CD4-positive, alpha-beta T cell treated with Interleukin-4 for 1 hour (primary cell): ENCODE measurements at regions not wholly inside any gene's neighbourhood (a gene's known extent, or its start where the extent isn't known, plus 50 kb on each side); places are given as distances from the start of the nearest gene placed in this dataset.
"Not testable (repeated sequence)": the region's sequence is repeated elsewhere in the genome, so short reads cannot be mapped to it uniquely, and the experiment has no call there.

Experiments used
- DNase-seq, 2 donors: peaks; one replicate each; pipeline ENCODE4 v3.0.0-alpha.2; 2020 to 2022

- no peak for DNase-seq
Measured at GRCh38 chr9:18037981-18038380, 436.0 kb upstream of the ADAMTSL1 start.

DNA sequence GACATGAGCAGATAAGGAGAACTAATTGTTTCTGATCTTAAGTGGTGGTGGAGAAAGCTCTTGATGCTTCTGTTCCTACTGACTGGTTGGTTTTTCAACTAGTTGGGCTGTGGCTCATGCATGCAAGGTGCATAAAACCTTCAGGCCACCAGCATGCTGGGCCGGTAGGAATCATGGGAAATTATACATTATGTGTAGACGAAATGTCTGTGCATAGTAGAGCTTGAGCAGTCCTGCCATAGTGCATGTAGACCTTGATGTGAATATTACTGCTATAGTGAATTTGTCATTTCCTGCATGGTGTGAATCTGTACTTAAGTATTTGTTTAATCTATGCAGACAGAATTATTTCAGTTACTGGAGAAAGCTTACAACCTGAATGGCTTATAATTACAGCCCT lies 433.6 kb upstream of the ADAMTSL1 start:
- no peak for DNase-seq

DNA sequence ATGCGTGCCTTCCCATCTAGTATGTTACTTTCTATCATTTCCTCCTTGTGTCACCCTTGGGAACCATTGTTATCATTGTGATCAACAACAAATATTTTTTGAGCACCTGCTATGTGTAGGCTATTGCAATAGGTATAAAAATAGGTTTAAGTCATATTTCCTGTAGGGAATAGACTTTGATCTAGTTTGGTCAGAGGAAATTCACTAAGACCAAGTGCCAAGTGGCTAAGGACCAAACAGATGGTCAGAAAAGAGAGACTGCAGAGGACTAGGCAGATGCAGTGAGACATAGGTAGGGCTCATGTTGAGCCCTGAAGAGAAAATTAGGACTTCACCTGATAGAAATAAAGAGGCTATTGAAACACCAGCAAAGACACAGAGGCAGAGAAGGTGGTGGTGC lies 430.0 kb upstream of the ADAMTSL1 start:
- DNase-seq = no peak

GRCh38 chr9:18045326-18045725 lies 428.6 kb upstream of the ADAMTSL1 start:
- no peak for DNase-seq

DNA sequence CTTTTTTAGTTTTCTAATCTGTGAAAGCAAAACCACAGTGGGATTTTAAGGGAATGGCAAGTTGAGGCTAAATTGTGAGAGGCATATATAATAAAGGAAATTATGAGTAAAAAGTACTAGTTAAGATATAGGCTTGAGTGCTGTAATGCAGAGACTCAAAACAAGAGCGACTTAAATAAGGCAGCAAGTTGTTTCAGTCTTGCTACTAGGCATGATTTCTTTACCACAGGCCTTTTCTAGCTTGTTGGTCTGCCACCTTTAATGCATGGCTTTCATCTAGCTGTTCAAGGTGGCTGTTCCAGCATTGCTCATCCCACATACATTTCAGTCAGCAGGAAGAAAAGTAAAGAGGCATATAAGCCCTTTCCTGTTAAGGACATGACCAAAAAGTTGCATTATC lies 427.9 kb upstream of the ADAMTSL1 start:
- DNase-seq = no peak

DNA sequence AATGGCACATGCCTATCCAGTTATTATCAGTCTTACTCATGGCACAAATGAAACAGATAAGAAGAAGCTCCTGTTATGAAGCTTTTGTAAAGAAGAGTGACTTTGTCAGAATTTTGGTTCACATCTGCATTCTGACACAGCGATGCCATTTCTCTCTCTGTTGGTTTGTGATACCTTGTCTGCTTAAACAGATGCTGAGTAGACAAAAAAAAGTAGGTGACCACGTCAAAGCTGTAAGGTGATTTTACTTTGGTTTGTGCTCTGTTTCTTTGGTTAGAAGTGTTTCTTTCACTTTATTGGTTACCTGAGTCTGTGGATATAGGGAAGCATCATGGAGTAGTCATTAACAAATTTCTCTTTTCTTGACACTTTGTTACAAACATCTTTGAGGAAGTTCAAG lies 422.3 kb upstream of the ADAMTSL1 start:
- DNase-seq = no peak

GRCh38 chr9:18052060-18052459 lies 421.9 kb upstream of the ADAMTSL1 start:
- no peak for DNase-seq

DNA sequence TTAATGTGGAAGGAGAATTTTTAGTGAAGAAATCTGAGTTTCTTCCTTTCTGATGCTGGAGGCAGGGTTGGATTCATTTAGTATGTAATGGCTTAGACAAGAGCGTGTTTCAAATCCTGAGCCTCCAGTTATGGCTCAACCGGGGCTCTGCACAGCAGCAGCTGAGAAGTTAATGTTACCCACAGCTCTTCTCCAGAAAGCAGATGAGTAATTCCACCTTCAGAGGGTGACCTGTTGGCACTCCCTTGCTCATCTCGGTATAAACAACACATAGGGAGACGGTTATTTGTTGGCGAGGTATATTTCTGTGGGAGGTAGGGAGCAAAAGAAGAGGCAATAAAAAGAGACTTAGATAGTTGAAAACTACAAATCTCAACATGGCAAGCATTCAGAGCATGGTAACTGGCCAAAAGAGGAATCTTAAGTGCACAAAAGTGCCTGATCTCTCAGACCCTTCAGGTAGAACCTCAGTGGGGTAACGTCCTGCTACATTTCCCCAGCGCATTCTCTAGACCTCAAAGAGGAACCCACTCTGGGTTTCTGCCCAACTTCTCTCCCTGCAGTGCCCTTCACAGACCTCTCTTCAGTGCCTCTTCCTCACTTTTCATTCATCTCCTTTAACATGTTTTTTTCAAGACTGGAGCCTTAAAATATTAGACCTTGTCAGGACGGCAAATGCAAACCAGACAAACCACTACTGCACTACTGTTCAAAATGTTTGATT lies 417.5 kb upstream of the ADAMTSL1 start:
- DNase-seq = no peak

GRCh38 chr9:18056993-18057369 lies 417.0 kb upstream of the ADAMTSL1 start:
- DNase-seq = no peak

DNA sequence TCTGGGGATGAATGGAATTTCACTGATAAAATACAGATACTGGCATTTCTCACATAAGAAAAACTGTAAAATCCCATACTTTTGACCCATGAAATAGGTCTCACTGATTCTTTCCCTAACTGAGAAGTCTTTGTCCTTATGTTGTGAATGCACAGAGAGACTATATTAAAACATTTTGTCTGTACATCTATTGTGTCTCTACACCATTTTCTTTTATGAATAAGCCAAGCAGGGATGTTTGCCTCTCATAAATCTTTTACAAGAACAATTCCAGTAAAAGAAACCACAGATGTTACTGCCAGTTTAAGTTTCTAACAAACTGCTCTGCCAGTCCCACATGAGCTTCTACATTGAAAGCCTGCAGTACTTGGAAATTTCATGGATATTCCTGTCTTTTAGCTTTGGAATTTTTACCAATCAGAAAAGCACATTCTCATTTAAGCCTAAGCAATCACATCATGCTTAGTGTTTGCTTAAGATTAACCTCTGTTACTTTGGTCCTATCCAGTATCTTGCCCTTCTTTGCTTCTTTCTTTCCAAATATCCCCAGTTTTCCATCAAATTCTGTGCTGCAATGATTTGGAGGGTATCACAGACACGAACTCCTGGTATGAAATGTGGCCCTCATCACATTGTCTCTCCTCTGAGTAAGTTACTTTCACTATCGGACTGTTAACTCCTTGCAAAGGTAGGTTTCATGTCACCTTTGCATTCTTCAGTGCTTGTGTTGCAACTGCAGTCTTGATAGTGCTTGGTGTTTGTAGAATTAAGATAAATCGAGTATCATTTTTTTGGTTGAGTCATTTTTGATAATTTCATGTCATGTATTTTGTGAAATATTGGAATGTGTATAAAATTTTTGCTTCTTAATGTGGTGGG lies 415.1 kb upstream of the ADAMTSL1 start:
- no peak for DNase-seq

GRCh38 chr9:18059447-18059846 lies 414.5 kb upstream of the ADAMTSL1 start:
- DNase-seq = no peak

- DNase-seq = no peak
Measured at GRCh38 chr9:18060269-18060934, 413.6 kb upstream of the ADAMTSL1 start.

- no peak for DNase-seq
Measured at GRCh38 chr9:18061332-18061731, 412.6 kb upstream of the ADAMTSL1 start.

- DNase-seq = no peak
Measured at GRCh38 chr9:18061856-18062255, 412.1 kb upstream of the ADAMTSL1 start.

DNA sequence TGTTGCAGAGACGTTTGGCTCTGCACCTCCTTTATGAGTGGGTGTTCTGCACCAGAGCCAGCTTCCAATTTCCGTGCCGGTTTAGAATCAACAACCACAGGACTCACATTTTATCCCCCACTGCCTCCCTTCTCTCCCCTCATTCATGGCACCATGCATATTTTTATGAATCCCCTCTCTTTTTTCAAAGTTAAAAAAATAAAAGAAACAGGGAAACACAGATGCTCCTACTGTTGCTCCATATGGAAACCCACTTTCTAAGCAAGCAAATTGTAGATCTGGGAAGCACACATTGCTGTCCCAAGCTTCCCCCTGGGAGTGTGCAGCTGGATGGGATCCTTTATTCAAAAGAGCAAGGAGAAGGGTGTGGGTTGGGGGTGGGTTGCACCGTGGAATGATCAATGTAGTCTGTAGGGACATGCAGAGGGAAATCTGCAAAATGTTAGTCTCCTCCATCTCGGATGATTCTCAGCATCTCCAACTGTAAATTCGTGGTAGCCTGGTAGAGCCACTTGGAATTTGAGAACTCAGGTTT lies 410.0 kb upstream of the ADAMTSL1 start:
- no peak for DNase-seq

DNA sequence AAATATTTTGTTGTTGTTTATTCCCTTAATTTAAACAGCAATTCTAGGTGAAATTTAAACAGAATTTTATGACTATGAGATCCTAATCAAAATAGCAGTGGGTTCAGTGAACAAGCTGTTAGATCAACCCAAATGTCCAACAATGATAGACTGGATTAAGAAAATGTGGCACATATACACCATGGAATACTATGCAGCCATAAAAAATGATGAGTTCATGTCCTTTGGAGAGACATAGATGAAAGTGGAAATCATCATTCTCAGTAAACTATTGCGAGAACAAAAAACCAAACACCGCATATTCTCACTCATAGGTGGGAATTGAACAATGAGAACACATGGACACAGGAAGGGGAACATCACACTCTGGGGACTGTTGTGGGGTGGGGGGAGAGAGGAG lies 407.3 kb upstream of the ADAMTSL1 start:
- not testable (repeated sequence) for DNase-seq

GRCh38 chr9:18067548-18068120 lies 406.3 kb upstream of the ADAMTSL1 start:
- no peak for DNase-seq

DNA sequence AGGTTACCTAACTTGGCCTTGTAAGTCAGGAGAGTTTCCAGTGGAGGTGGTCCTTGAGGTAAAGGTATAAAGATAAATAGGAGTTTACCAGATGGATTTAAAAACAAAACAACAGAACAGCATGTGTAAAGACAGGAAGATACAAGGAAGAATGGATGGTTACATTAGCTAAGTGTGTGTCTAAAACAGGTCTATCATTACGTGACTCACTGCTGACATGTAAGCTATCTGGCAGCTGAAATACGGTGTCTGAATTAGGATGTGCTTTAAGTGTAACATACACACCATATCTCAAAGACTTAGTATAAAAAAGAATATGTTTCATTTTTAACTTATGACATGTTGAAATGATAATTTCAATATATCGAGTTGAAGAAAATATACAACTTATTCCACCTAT lies 405.1 kb upstream of the ADAMTSL1 start:
- DNase-seq = no peak

GRCh38 chr9:18071651-18072060 lies 402.3 kb upstream of the ADAMTSL1 start:
- no peak for DNase-seq

DNA sequence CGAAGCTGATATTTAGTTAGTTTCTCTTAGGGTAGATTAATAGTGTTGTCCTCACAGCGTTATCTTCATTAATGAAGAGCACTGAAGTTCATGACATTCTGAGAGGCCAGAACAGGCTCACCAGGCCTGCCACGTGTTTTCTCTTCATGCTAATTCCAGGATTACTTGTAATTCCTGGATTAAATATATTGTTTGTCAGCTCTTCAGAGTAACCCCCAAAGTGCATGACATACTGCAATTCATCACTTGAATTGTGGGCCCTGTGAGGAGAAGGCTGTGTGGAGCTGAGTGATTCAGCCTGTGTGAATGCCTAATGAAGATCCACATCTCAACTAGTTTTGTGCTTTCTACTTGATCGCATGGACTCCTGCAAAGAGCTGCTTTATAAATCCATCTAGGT lies 401.0 kb upstream of the ADAMTSL1 start:
- DNase-seq = no peak

- no peak for DNase-seq
Measured at GRCh38 chr9:18074041-18074440, 399.9 kb upstream of the ADAMTSL1 start.

- no peak for DNase-seq
Measured at GRCh38 chr9:18075253-18075952, 398.6 kb upstream of the ADAMTSL1 start.
